Ishikawa (cell line): ENCODE measurements at regions not wholly inside any gene's neighbourhood (a gene's known extent, or its start where the extent isn't known, plus 50 kb on each side); places are given as distances from the start of the nearest gene placed in this dataset.

Experiments used
- CEBPB ChIP-seq: IDR thresholded peaks from 2 replicates; pipeline ENCODE4 v1.6.1; 2012
- CREB1 ChIP-seq: IDR thresholded peaks from 2 replicates; pipeline ENCODE4 v1.6.1; 2012; ENCODE audit warnings: low read depth
- EGR1 ChIP-seq: IDR thresholded peaks from 2 replicates; pipeline ENCODE4 v1.6.1; 2012
- EP300 ChIP-seq: IDR thresholded peaks from 2 replicates; pipeline ENCODE4 v1.6.1; 2012; ENCODE audit warnings: borderline replicate concordance
- FOXM1 ChIP-seq: IDR thresholded peaks from 2 replicates; pipeline ENCODE4 v1.6.1; 2012; ENCODE audit warnings: low read depth, borderline replicate concordance
- MAX ChIP-seq: IDR thresholded peaks from 2 replicates; pipeline ENCODE4 v1.6.1; 2012
- NFIC ChIP-seq: IDR thresholded peaks from 2 replicates; pipeline ENCODE4 v1.6.1; 2012
- RAD21 ChIP-seq: IDR thresholded peaks from 2 replicates; pipeline ENCODE4 v1.6.1; 2012; ENCODE audit warnings: low read depth
- TAF1 ChIP-seq: IDR thresholded peaks from 2 replicates; pipeline ENCODE4 v1.6.1; 2012; ENCODE audit warnings: low read depth, mild to moderate bottlenecking
- TCF12 ChIP-seq: IDR thresholded peaks from 2 replicates; pipeline ENCODE4 v1.6.1; 2012; ENCODE audit warnings: low read depth
- TEAD4 ChIP-seq: IDR thresholded peaks from 2 replicates; pipeline ENCODE4 v1.6.1; 2012
- USF1 ChIP-seq: IDR thresholded peaks from 2 replicates; pipeline ENCODE4 v1.6.1; 2012
- YY1 ChIP-seq: IDR thresholded peaks from 2 replicates; pipeline ENCODE4 v1.6.1; 2012; ENCODE audit warnings: low read depth
- ZBTB7A ChIP-seq: IDR thresholded peaks from 2 replicates; pipeline ENCODE4 v1.6.1; 2012; ENCODE audit warnings: low read depth
- TF ChIP-seq, protein P1 (sequence below): IDR thresholded peaks from 2 replicates; pipeline ENCODE4 v1.6.1; 2012; ENCODE audit warnings: low read depth, mild to moderate bottlenecking

DNA sequence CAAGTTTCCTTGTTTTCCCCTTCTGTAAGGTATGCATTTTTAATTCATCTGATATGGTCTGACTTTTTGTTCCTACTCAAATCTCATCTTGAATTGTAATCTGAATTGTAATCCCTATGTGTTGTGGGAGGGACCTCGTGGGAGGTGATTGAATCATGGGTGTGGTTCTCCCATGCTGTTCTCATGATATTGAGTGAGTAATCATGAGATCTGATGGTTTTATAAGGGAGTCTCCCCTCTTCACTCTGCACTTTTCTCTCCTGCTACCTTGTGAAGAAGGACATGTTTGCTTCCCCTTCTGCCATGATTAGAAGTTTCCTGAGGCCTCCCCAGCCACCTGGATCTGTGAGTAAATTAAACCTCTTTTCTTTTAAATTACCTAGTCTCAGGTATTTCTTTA is 476.1 kb downstream of the LPIN1 start:
- TF ChIP-seq FOXM1 (no peak), YY1 (no peak), NFIC (no peak), RAD21 (no peak), CREB1 (no peak), TCF12 (no peak), EGR1 (no peak), MAX (no peak), CEBPB (no peak), EP300 (no peak), TAF1 (no peak), USF1 (no peak), TEAD4 (no peak), ZBTB7A (no peak)
- TF ChIP-seq, protein P1, sequence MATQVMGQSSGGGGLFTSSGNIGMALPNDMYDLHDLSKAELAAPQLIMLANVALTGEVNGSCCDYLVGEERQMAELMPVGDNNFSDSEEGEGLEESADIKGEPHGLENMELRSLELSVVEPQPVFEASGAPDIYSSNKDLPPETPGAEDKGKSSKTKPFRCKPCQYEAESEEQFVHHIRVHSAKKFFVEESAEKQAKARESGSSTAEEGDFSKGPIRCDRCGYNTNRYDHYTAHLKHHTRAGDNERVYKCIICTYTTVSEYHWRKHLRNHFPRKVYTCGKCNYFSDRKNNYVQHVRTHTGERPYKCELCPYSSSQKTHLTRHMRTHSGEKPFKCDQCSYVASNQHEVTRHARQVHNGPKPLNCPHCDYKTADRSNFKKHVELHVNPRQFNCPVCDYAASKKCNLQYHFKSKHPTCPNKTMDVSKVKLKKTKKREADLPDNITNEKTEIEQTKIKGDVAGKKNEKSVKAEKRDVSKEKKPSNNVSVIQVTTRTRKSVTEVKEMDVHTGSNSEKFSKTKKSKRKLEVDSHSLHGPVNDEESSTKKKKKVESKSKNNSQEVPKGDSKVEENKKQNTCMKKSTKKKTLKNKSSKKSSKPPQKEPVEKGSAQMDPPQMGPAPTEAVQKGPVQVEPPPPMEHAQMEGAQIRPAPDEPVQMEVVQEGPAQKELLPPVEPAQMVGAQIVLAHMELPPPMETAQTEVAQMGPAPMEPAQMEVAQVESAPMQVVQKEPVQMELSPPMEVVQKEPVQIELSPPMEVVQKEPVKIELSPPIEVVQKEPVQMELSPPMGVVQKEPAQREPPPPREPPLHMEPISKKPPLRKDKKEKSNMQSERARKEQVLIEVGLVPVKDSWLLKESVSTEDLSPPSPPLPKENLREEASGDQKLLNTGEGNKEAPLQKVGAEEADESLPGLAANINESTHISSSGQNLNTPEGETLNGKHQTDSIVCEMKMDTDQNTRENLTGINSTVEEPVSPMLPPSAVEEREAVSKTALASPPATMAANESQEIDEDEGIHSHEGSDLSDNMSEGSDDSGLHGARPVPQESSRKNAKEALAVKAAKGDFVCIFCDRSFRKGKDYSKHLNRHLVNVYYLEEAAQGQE, result no peak

GRCh38 chr2:12223732-12224131 is 477.3 kb downstream of the LPIN1 start:
- TF ChIP-seq EGR1, result no peak
- TF ChIP-seq TCF12, result no peak
- no peak for TF ChIP-seq TEAD4
- TF ChIP-seq, protein P1, result no peak
- TF ChIP-seq CREB1, result no peak
- no peak for TF ChIP-seq EP300
- TF ChIP-seq USF1, result no peak
- no peak for TF ChIP-seq RAD21
- TF ChIP-seq YY1, result no peak
- no peak for TF ChIP-seq FOXM1
- no peak for TF ChIP-seq ZBTB7A
- TF ChIP-seq NFIC, result no peak
- TF ChIP-seq TAF1, result no peak
- no peak for TF ChIP-seq MAX
- TF ChIP-seq CEBPB, result no peak

DNA sequence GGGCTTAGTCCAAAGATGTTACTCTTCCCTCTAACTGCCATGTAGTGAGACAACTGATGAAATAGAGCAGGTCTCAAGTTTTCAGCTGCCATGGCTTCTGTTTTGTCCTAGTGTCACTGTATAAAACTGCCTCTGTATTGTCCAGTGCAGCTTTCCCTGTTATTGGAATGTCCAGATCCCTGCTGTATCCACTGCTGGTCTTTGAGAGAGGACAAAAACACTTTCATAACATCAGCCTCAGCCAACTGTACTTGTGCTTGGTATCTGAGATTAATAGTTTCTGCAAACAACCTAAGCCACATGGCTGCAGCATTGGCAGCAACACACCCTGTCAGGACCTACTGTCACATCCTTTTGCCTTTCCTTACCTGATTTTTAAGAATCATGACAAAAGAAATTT is 480.2 kb downstream of the LPIN1 start:
- no peak for TF ChIP-seq CREB1
- no peak for TF ChIP-seq USF1
- TF ChIP-seq ZBTB7A, result no peak
- TF ChIP-seq TEAD4, result no peak
- no peak for TF ChIP-seq RAD21
- TF ChIP-seq TCF12, result no peak
- no peak for TF ChIP-seq MAX
- TF ChIP-seq TAF1, result no peak
- no peak for TF ChIP-seq YY1
- no peak for TF ChIP-seq EP300
- TF ChIP-seq CEBPB, result no peak
- TF ChIP-seq NFIC, result no peak
- no peak for TF ChIP-seq EGR1
- TF ChIP-seq FOXM1, result no peak
- TF ChIP-seq, protein P1, result no peak
